Parathyroid adenoma (tissue), 2 donors: ENCODE measurements at regions not wholly inside any gene's neighbourhood (a gene's known extent, or its start where the extent isn't known, plus 50 kb on each side); places are given as distances from the start of the nearest gene placed in this dataset.

Source experiments
- H2AFZ ChIP-seq: fragments of 300-600 bp; sonication (generic); one replicate; pipeline ENCODE4 v1.7.0; 2017; ENCODE audit warnings: antibody characterized with exemption, mild to moderate bottlenecking
- H3K27ac ChIP-seq: fragments of 300-600 bp; sonication (generic); one replicate; pipeline ENCODE4 v1.7.0; 2017
- H3K27me3 ChIP-seq: fragments of 300-600 bp; sonication (generic); one replicate; pipeline ENCODE4 v1.7.0; 2017; ENCODE audit warnings: low read length; ENCODE audit not compliant: control insufficient read depth, insufficient read depth
- H3K36me3 ChIP-seq: fragments of 300-600 bp; sonication (generic); one replicate; pipeline ENCODE4 v1.7.0; 2017; ENCODE audit warnings: low read length; ENCODE audit not compliant: control insufficient read depth, insufficient read depth
- H3K4me1 ChIP-seq: fragments of 300-600 bp; sonication (generic); one replicate; pipeline ENCODE4 v1.7.0; 2017; ENCODE audit warnings: control low read depth
- H3K4me2 ChIP-seq: fragments of 300-600 bp; sonication (generic); one replicate; pipeline ENCODE4 v1.7.0; 2017; ENCODE audit warnings: low read length
- H3K4me3 ChIP-seq: fragments of 300-600 bp; sonication (generic); one replicate; pipeline ENCODE4 v1.7.0; 2017; ENCODE audit warnings: low read depth, low read length
- H3K79me2 ChIP-seq: fragments of 300-600 bp; sonication (generic); one replicate; pipeline ENCODE4 v1.7.0; 2017; ENCODE audit warnings: control low read depth
- H3K9ac ChIP-seq: fragments of 300-600 bp; sonication (generic); one replicate; pipeline ENCODE4 v1.7.0; 2017; ENCODE audit warnings: mild to moderate bottlenecking
- H3K9me3 ChIP-seq: fragments of 300-600 bp; sonication (generic); one replicate; pipeline ENCODE4 v1.7.0; 2017; ENCODE audit warnings: low read length; ENCODE audit not compliant: control insufficient read depth
- CTCF ChIP-seq: fragments of 300-600 bp; sonication (generic); IDR thresholded peaks from one replicate; pipeline ENCODE4 v1.7.0; 2017; ENCODE audit warnings: antibody characterized with exemption, mild to moderate bottlenecking
- donor health status: primary hyperparathyroidism.

- Histone ChIP-seq H3K27me3 (no peaks in the 10 kb centered on the region), H3K4me2 (no peak overlapping the region), H3K36me3 (no peaks in the 10 kb centered on the region)
These were observed 162.0 kb downstream of the SLC4A3 start for GRCh38 chr2:219789476-219789875.

GRCh38 chr2:219792446-219792845, 165.0 kb downstream of the SLC4A3 start:
- Histone ChIP-seq H3K79me2 (no peaks in the 10 kb centered on the region), H3K4me1 (no peaks in the 10 kb centered on the region), H3K4me2 (no peak overlapping the region), H3K9ac (no peak overlapping the region), H3K9me3 (no peaks in the 10 kb centered on the region), H3K36me3 (no peaks in the 10 kb centered on the region), H2AFZ (no peak overlapping the region), H3K27ac (no peak overlapping the region), H3K4me3 (no peak overlapping the region), H3K27me3 (no peaks in the 10 kb centered on the region)
- no peak for TF ChIP-seq CTCF

More at GRCh38 chr2:219789476-219789875, 162.0 kb downstream of the SLC4A3 start:
- no peak overlapping the region for H3K9ac ChIP-seq
- H3K79me2 ChIP-seq = no peaks in the 10 kb centered on the region
- H3K4me3 ChIP-seq = no peak overlapping the region
- no peak overlapping the region for H3K27ac ChIP-seq
- TF ChIP-seq CTCF = no peak
- H3K4me1 ChIP-seq = no peaks in the 10 kb centered on the region
- H2AFZ ChIP-seq = no peak overlapping the region
- H3K9me3 ChIP-seq = no peaks in the 10 kb centered on the region

- H3K9me3 ChIP-seq = no peaks in the 10 kb centered on the region
- no peak overlapping the region for H3K9ac ChIP-seq
- no peaks in the 10 kb centered on the region for H3K36me3 ChIP-seq
- H3K27me3 ChIP-seq = no peaks in the 10 kb centered on the region
- H3K4me1 ChIP-seq = no peaks in the 10 kb centered on the region
- H2AFZ ChIP-seq = no peak overlapping the region
- no peak overlapping the region for H3K4me3 ChIP-seq
- H3K4me2 ChIP-seq = no peak overlapping the region
- TF ChIP-seq CTCF = no peak
- no peaks in the 10 kb centered on the region for H3K79me2 ChIP-seq
- H3K27ac ChIP-seq = no peak overlapping the region
These were observed 171.0 kb downstream of the SLC4A3 start for GRCh38 chr2:219798430-219798829.

- H3K9ac ChIP-seq = no peak overlapping the region
- H3K4me2 ChIP-seq = no peak overlapping the region
- H3K36me3 ChIP-seq = no peaks in the 10 kb centered on the region
- no peak for TF ChIP-seq CTCF
- no peak overlapping the region for H3K27ac ChIP-seq
- no peaks in the 10 kb centered on the region for H3K27me3 ChIP-seq
- H3K4me1 ChIP-seq = no peaks in the 10 kb centered on the region
- no peaks in the 10 kb centered on the region for H3K79me2 ChIP-seq
- no peak overlapping the region for H2AFZ ChIP-seq
- no peak overlapping the region for H3K4me3 ChIP-seq
- H3K9me3 ChIP-seq = no peaks in the 10 kb centered on the region
These were observed 175.9 kb downstream of the SLC4A3 start for GRCh38 chr2:219803294-219803693.

GRCh38 chr2:219810895-219811294, 183.5 kb downstream of the SLC4A3 start:
- H3K9me3 ChIP-seq = no peaks in the 10 kb centered on the region
- TF ChIP-seq CTCF = no peak
- H3K27me3 ChIP-seq = no peaks in the 10 kb centered on the region

More at GRCh38 chr2:219810895-219811294, 183.5 kb downstream of the SLC4A3 start:
- Histone ChIP-seq H3K36me3 (no peaks in the 10 kb centered on the region), H2AFZ (no peak overlapping the region), H3K9ac (no peak overlapping the region), H3K4me1 (no peaks in the 10 kb centered on the region), H3K27ac (no peak overlapping the region), H3K79me2 (no peaks in the 10 kb centered on the region), H3K4me3 (no peak overlapping the region), H3K4me2 (no peak overlapping the region)
